Loucy (cell line): ENCODE measurements at regions not wholly inside any gene's neighbourhood (a gene's known extent, or its start where the extent isn't known, plus 50 kb on each side); places are given as distances from the start of the nearest gene placed in this dataset.

Experiments
- CTCF ChIP-seq: fragments of 200-600 bp; sonication (generic); conservative IDR thresholded peaks from 2 replicates; pipeline ENCODE4 v1.5.1; 2014; ENCODE audit warnings: mild to moderate bottlenecking, antibody characterized with exemption, low read length
- EZH2phosphoT487 ChIP-seq: fragments of 200-600 bp; IDR thresholded peaks from 2 replicates; pipeline ENCODE4 v1.6.1; 2018; ENCODE audit warnings: antibody characterized with exemption, mild to moderate bottlenecking, moderate library complexity, borderline replicate concordance

GRCh38 chr2:122166820-122167219, 411.4 kb downstream of the TSN start:
- TF ChIP-seq CTCF (no peak), EZH2phosphoT487 (no peak)
